ENCODE measurements at regions not wholly inside any gene's neighbourhood (a gene's known extent, or its start where the extent isn't known, plus 50 kb on each side); places are given as distances from the start of the nearest gene placed in this dataset.

- ATAC-seq (no peak), DNase-seq (no peak)
- Histone ChIP-seq H3K4me3 (no peak overlapping the region), H3K9me3 (no peaks in the 10 kb centered on the region), H3K4me1 (ENCODE audit: low read depth) (no peaks in the 10 kb centered on the region), H3K36me3 (ENCODE audit: low read depth) (no peaks in the 10 kb centered on the region)
- intact Hi-C loops (cut with DNase I, micrococcal nuclease), result no loop called here
- TF ChIP-seq CTCF (IDR thresholded peaks at IDR 0.05), result no peak
Observed at GRCh38 chr4:41451961-41452360, 86.0 kb upstream of the LIMCH1 start.

- Histone ChIP-seq H3K9me3 (no peaks in the 10 kb centered on the region), H3K4me3 (no peak overlapping the region), H3K4me1 (ENCODE audit: low read depth) (no peaks in the 10 kb centered on the region), H3K36me3 (ENCODE audit: low read depth) (no peaks in the 10 kb centered on the region)
- TF ChIP-seq CTCF (IDR thresholded peaks at IDR 0.05), result no peak
- no peak for ATAC-seq
- intact Hi-C loops (cut with DNase I, micrococcal nuclease), result no loop called here
- no peak for DNase-seq
Observed at GRCh38 chr4:41452484-41453225, 85.3 kb upstream of the LIMCH1 start.

- no peak for TF ChIP-seq CTCF (IDR thresholded peaks at IDR 0.05)
- DNase-seq, result peak in 1 of 3 donors; percentile 9
- no peaks in the 10 kb centered on the region for H3K4me1 ChIP-seq (ENCODE audit: low read depth)
- ATAC-seq, result peak; percentile 43
- H3K4me3 ChIP-seq, result no peak overlapping the region
- no peaks in the 10 kb centered on the region for H3K36me3 ChIP-seq (ENCODE audit: low read depth)
- no peaks in the 10 kb centered on the region for H3K9me3 ChIP-seq
- intact Hi-C loops (cut with DNase I, micrococcal nuclease), result no loop called here
Observed at GRCh38 chr4:41454423-41454822, 83.5 kb upstream of the LIMCH1 start.

- DNase-seq (peak in 1 of 3 donors; percentile 9), ATAC-seq (peak; percentile 23)
- TF ChIP-seq CTCF (IDR thresholded peaks at IDR 0.05), result no peak
- Histone ChIP-seq H3K36me3 (ENCODE audit: low read depth) (no peaks in the 10 kb centered on the region), H3K9me3 (no peaks in the 10 kb centered on the region), H3K4me3 (no peak overlapping the region), H3K4me1 (ENCODE audit: low read depth) (no peaks in the 10 kb centered on the region)
- intact Hi-C loops (cut with DNase I, micrococcal nuclease), result no loop called here
Observed at GRCh38 chr4:41455206-41455605, 82.8 kb upstream of the LIMCH1 start.

GRCh38 chr4:41456559-41457101 lies 81.3 kb upstream of the LIMCH1 start:
- no peak for TF ChIP-seq CTCF (IDR thresholded peaks at IDR 0.05)
- ATAC-seq, result no peak
- no peaks in the 10 kb centered on the region for H3K36me3 ChIP-seq (ENCODE audit: low read depth)
- no peaks in the 10 kb centered on the region for H3K4me1 ChIP-seq (ENCODE audit: low read depth)
- intact Hi-C loops (cut with DNase I, micrococcal nuclease), result no loop called here
- H3K4me3 ChIP-seq, result no peak overlapping the region
- no peaks in the 10 kb centered on the region for H3K9me3 ChIP-seq
- no peak for DNase-seq

Data from mucosa of descending colon (tissue), 3 donors.